ENCODE measurements at regions not wholly inside any gene's neighbourhood (a gene's known extent, or its start where the extent isn't known, plus 50 kb on each side); places are given as distances from the start of the nearest gene placed in this dataset.
"Not testable (repeated sequence)": the region's sequence is repeated elsewhere in the genome, so short reads cannot be mapped to it uniquely, and the experiment has no call there.

DNA sequence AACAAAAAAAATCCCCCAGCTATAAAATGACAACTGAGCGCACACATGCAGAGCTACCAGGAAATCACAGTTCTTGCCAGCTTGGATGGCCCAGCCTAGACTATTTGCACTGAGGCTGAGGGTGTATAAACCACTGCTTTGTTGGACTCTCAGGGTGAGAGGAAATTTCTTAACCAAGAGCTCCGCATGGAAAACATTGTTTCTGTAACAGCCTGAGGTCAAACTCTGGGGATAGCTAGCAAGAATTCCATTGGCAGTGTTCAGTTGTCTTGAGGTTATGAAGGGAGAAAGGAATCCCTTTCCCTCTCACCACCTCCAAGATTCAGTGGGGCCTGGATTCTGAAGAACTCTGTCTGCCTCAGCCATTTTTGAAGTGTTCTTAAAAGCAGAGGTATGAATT, 360.0 kb downstream of the OSTF1 start:
- no peaks in the 10 kb centered on the region for H3K9me3 Mint-ChIP-seq
- DNase-seq, result no peak
- no peaks in the 10 kb centered on the region for H3K4me1 Mint-ChIP-seq
- H3K4me3 Mint-ChIP-seq, result no peak overlapping the region
- H3K36me3 Mint-ChIP-seq, result no peaks in the 10 kb centered on the region
- no peaks in the 10 kb centered on the region for H3K27me3 Mint-ChIP-seq
- H3K27ac Mint-ChIP-seq, result no peak overlapping the region
- CTCF ChIA-PET, result no interaction called here

DNA sequence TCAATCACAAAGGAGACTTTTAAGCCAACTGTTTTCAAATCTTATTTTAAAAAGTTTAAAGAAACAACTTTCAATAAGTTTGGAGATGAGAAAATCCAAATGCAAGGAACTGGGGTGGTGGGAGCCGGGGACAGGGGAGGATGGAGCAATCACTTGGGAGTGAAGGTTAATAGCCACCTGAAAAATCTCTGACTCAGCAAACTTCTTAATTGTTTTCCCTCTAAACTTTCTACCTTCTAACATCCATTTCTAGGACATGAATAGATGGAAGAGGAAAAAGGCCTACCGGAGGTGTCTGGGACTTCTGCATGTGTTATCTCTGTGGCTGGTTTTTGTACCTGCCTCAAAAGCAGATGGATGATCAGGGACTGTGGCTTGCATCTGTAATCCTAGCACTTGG, 360.6 kb downstream of the OSTF1 start:
- Mint-ChIP-seq H3K4me3 (no peak overlapping the region), H3K27ac (no peak overlapping the region), H3K4me1 (no peaks in the 10 kb centered on the region), H3K36me3 (no peaks in the 10 kb centered on the region), H3K9me3 (no peaks in the 10 kb centered on the region), H3K27me3 (no peaks in the 10 kb centered on the region)
- CTCF ChIA-PET, result no interaction called here
- DNase-seq, result no peak

DNA sequence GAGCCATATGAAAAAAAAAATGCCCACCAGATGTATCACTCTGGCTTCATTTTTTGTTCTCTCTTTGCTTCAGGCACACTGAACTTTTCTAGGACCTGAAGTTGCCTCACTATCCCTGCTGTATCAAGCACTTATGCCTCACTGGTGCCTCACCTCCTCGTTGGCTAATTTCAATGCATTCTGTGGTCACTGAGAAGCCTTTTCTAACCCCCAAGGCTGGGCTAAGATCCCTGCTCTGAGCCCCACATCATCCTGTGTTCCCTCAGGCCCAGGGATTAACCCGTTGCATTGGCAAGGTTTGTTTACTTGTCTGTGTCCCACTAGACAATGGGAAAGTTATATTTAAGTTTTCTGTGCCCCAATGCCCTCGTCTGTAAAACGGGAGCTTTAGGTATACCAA, 362.7 kb downstream of the OSTF1 start:
- Mint-ChIP-seq H3K27ac (no peak overlapping the region), H3K9me3 (no peaks in the 10 kb centered on the region), H3K27me3 (no peaks in the 10 kb centered on the region), H3K4me1 (no peaks in the 10 kb centered on the region), H3K4me3 (no peak overlapping the region), H3K36me3 (no peaks in the 10 kb centered on the region)
- CTCF ChIA-PET, result no interaction called here
- DNase-seq, result no peak

DNA sequence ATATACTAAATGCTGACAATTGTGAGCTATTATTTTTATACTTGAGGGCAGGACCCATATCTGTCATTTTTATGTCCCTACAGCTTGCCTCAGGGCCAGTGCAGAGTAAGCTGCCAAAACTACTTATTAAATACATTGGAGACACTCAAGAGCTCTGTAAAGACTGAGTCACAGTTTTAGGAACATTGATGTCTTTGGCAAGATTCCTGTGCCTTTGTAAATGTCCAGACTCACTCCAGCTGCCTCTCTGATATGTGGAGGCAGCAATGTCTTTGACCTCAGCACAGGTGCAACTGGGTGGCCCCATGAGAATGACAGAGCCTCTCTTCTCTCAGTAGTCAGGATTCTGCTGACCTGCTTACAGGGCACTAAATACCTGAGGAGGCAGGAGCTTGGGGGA, 363.2 kb downstream of the OSTF1 start:
- no peaks in the 10 kb centered on the region for H3K9me3 Mint-ChIP-seq
- H3K4me3 Mint-ChIP-seq, result no peak overlapping the region
- DNase-seq, result no peak
- H3K4me1 Mint-ChIP-seq, result no peaks in the 10 kb centered on the region
- CTCF ChIA-PET, result no interaction called here
- no peak overlapping the region for H3K27ac Mint-ChIP-seq
- no peaks in the 10 kb centered on the region for H3K36me3 Mint-ChIP-seq
- H3K27me3 Mint-ChIP-seq, result no peaks in the 10 kb centered on the region

DNA sequence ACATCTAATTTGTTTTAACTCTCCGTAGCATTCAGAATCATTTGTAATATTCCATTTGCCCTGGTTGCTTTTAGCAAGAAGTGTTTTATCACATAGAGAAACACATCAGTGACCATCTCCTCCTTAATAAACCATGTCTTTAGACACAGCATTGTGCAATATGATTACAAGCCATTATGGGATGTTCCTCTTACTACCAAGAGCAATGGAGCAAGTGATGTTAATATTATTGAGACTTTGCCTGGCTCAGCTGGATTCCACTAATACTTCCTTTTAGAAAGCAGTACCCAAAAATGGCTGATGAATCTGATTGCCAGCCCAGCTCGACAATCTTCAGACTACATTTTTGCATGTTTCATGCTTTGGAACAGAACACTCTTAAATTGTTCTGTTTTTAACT, 364.2 kb downstream of the OSTF1 start:
- DNase-seq, result no peak
- no peaks in the 10 kb centered on the region for H3K27me3 Mint-ChIP-seq

DNA sequence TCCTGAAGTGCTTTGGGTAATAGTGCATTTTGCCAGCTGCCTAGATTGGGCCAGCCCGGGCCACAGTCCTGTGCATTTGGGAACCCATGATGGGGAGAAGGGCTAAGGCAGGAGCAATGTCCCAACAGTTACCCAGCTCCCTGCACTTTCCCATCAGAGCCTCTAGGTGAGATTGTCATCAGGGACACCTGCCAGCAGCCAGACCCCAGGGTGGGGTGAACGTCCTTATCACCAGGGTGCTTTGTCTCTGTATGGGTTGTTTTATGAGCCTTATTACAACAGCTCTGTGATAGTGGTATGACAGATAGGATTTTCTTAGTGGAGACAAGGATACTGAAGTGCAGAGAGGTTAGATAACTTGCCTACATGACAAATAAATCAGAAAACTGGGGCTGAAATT, 365.7 kb downstream of the OSTF1 start:
- Mint-ChIP-seq H3K4me3 (no peak overlapping the region), H3K36me3 (no peaks in the 10 kb centered on the region), H3K27me3 (no peaks in the 10 kb centered on the region), H3K27ac (no peak overlapping the region), H3K9me3 (no peaks in the 10 kb centered on the region), H3K4me1 (no peaks in the 10 kb centered on the region)
- DNase-seq, result no peak
- CTCF ChIA-PET, result no interaction called here

More for the DNA sequence above, 364.2 kb downstream of the OSTF1 start:
- Mint-ChIP-seq H3K27ac (no peak overlapping the region), H3K9me3 (no peaks in the 10 kb centered on the region), H3K4me3 (no peak overlapping the region), H3K36me3 (no peaks in the 10 kb centered on the region), H3K4me1 (no peaks in the 10 kb centered on the region)
- CTCF ChIA-PET, result no interaction called here

DNA sequence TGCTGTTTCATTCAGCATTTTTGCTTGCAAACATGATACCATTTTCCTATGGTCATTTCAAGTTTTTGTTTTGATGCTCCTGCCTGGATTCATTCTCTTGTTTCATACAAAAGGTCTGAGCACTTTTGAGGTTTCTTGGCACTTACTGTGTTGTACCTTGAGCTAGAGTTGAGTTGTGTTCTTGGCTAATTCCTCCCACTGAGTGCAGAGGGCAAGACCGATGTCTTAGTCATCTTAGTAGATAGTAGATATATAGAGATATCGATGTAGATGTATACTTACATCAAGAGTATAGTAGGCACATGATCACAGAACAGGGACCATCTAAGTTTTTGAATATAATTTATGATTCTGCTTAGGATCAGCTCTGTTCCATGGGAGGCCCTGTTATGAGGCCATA, 366.6 kb downstream of the OSTF1 start:
- no peaks in the 10 kb centered on the region for H3K27me3 Mint-ChIP-seq
- no peaks in the 10 kb centered on the region for H3K4me1 Mint-ChIP-seq
- DNase-seq, result no peak
- H3K27ac Mint-ChIP-seq, result no peak overlapping the region
- no peak overlapping the region for H3K4me3 Mint-ChIP-seq
- no peaks in the 10 kb centered on the region for H3K9me3 Mint-ChIP-seq
- no peaks in the 10 kb centered on the region for H3K36me3 Mint-ChIP-seq
- CTCF ChIA-PET, result no interaction called here

DNA sequence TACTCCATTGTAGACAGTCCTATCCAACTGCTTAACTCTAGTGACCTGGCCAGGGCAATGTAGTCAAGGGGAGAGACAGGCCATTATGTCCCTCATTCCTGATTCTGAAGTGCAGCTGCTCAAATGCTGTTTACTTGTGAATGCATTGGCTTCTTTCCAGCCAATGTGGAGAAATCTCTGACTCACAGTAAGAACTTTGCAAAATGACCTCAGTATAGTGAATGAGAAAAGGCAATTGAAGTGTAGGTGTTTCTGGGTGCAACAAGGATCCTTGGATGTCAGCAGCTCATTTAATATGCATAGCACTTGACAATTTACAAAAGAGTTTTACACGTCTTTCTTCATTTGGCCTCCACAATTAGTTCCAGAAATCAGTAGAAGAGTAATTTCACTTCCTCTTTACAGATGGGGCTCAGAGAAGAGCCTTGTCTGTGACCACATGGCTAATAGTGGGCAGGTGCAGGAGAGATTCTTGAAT, 367.2 kb downstream of the OSTF1 start:
- DNase-seq, result no peak
- Mint-ChIP-seq H3K36me3 (no peaks in the 10 kb centered on the region), H3K27me3 (no peaks in the 10 kb centered on the region), H3K9me3 (no peaks in the 10 kb centered on the region), H3K4me3 (no peak overlapping the region), H3K4me1 (no peaks in the 10 kb centered on the region), H3K27ac (no peak overlapping the region)
- CTCF ChIA-PET, result no interaction called here

DNA sequence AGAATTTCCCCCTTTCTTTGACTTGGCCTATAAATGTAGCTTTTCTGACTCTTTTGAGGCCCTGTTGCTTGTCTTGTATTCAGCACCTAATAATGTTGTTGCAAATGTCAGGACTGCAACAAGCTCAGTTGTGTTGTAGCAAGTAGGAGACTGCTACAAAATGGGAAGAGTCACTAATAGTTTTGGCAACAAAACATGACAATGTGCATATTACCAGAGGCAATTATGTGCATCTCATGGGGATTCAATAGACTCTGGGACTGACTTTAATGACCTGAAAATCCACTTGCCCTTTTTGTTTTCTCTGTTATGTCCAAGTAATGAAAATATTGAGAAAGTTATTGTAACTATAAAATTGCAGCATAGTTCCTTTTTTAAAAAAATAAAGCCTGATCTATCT, 368.4 kb downstream of the OSTF1 start:
- no peaks in the 10 kb centered on the region for H3K4me1 Mint-ChIP-seq
- H3K36me3 Mint-ChIP-seq, result no peaks in the 10 kb centered on the region
- H3K9me3 Mint-ChIP-seq, result no peaks in the 10 kb centered on the region
- no peaks in the 10 kb centered on the region for H3K27me3 Mint-ChIP-seq
- H3K27ac Mint-ChIP-seq, result no peak overlapping the region
- DNase-seq, result no peak
- CTCF ChIA-PET, result no interaction called here
- no peak overlapping the region for H3K4me3 Mint-ChIP-seq

DNA sequence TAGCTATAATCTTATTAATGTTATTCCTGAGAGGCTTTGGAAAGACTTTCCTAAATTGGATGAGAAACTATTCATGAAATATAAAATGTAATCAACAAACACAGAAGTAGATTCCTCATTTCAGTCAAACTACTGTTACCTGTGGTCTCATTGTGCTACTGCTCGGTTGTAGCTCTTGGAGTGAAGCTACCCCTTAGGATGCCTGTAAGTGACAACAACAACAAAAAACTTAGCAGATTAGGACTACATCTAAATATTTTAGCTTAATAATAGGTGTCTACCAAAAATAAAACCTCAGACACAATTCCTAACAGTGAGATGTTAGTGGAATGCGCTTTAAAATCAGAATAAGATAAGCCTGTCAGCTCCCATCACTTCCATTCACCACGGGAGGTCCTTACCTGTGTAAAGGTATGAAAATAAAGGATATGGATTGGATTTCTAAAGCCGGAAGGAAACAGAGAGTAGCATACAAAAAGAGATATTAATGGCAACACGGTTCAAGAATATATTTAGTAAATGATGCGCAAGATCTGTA, 369.2 kb downstream of the OSTF1 start:
- Mint-ChIP-seq H3K9me3 (no peaks in the 10 kb centered on the region), H3K4me1 (no peaks in the 10 kb centered on the region), H3K4me3 (no peak overlapping the region), H3K27ac (no peak overlapping the region), H3K36me3 (no peaks in the 10 kb centered on the region), H3K27me3 (no peaks in the 10 kb centered on the region)
- CTCF ChIA-PET, result no interaction called here
- no peak for DNase-seq

DNA sequence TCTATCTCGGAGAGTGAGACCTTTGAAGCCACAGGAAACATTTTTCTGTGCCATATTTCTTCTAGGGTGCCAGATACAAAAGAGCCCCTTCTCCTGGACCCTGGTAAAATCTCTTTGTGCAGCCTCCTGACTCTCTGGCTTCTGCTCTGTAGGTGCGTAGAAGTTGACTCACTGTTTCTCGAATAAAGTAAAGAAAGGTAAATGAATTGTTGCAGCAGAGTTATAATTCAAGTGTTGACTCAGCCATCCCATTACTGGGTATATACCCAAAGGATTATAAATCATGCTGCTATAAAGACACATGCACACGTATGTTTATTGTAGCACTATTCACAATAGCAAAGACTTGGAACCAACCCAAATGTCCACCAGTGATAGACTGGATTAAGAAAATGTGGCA, 371.0 kb downstream of the OSTF1 start:
- H3K9me3 Mint-ChIP-seq, H3K36me3 Mint-ChIP-seq, H3K4me1 Mint-ChIP-seq, DNase-seq, H3K27ac Mint-ChIP-seq, H3K4me3 Mint-ChIP-seq, CTCF ChIA-PET, H3K27me3 Mint-ChIP-seq: not testable (repeated sequence)

DNA sequence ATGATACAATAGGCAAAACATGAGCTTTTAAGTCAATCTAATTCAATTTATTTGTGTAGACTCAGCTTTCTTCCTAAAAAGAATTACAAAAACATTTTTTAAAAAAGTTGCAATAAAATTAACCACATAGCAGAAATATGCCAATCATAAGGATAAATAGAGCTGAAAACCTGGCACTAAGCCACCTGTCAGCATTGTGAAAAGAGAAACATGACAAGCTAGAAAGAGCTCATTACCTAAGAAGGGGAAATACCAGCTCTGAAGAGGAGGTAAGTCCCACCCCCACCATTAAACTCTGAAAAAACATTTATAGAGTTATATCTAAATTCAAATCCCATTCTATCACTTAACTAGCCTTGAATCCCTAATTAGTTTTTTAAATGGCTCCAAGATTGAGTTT, 372.9 kb downstream of the OSTF1 start:
- Mint-ChIP-seq H3K4me1 (no peaks in the 10 kb centered on the region), H3K27me3 (no peaks in the 10 kb centered on the region), H3K9me3 (no peaks in the 10 kb centered on the region), H3K36me3 (no peaks in the 10 kb centered on the region), H3K4me3 (no peak overlapping the region), H3K27ac (no peak overlapping the region)
- CTCF ChIA-PET, result no interaction called here
- DNase-seq, result no peak

DNA sequence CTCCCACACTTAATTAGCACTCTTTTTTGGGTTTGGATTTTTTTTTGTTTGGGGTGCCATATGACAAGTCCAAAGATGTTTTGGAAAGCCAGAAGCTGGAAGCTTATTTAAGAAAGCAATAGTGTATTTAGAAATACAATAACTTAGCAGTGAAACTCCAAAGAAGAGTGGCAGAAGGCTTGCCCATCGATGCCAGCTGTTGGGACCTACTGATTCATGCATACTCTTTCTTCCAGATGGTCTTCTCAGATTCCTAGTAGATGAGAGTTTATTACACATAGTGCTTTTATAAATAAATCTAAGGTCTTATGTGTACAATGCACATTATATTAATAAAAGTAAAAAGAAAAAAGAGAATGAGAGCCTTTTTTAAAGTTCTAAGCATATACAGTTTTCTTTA, 374.6 kb downstream of the OSTF1 start:
- H3K27ac Mint-ChIP-seq, result no peak overlapping the region
- CTCF ChIA-PET, result no interaction called here
- H3K4me1 Mint-ChIP-seq, result no peaks in the 10 kb centered on the region
- no peaks in the 10 kb centered on the region for H3K36me3 Mint-ChIP-seq
- no peaks in the 10 kb centered on the region for H3K9me3 Mint-ChIP-seq
- DNase-seq, result no peak
- H3K27me3 Mint-ChIP-seq, result no peaks in the 10 kb centered on the region
- no peak overlapping the region for H3K4me3 Mint-ChIP-seq

DNA sequence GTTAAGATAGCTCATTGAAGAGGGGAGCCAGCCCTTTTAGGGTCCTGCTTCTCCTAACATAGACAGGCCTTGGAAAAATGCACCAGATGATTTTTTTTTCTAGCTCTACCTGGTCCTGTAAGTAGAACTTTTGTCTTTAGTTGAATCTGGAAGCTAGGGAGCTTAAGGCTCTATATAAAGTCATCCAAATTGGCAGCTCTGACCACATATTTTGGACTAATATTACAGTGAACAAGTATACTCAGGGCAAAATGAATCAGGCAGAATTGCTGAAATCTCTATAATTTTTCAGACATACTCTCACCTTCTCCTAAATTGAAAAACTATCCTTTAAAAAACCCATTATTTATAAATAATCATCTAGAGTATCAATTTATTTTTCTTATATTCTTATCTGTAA, 375.6 kb downstream of the OSTF1 start:
- H3K27me3 Mint-ChIP-seq, result no peaks in the 10 kb centered on the region
- H3K4me1 Mint-ChIP-seq, result no peaks in the 10 kb centered on the region
- CTCF ChIA-PET, result no interaction called here
- no peak overlapping the region for H3K27ac Mint-ChIP-seq
- no peaks in the 10 kb centered on the region for H3K36me3 Mint-ChIP-seq
- DNase-seq, result no peak
- no peaks in the 10 kb centered on the region for H3K9me3 Mint-ChIP-seq
- H3K4me3 Mint-ChIP-seq, result no peak overlapping the region

DNA sequence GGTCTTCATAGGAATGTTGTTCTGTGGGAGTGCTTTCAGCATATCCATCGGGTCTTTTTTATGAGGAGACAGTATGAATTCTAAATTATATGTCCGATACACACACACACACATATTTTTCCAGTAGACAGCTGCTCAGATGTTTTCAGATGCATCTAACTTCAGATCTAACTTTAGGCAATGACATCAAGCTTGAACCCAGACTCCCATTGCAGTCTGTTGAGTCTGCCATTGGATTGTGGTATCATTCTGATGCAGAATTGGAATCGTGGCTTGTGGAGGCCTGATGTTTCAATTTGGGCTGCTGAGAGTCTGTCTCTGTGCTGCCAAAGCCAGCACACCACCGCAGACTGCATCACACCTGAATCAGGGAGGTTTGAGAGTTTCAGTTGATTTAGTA, 376.4 kb downstream of the OSTF1 start:
- no peak overlapping the region for H3K4me3 Mint-ChIP-seq
- DNase-seq, result no peak
- CTCF ChIA-PET, result interaction anchor here (0.6 kb wide), 1 partner anchor 27 kb away, joined by 3 read pairs; no protein-coding TSS in a partner anchor
- H3K36me3 Mint-ChIP-seq, result no peaks in the 10 kb centered on the region
- no peaks in the 10 kb centered on the region for H3K4me1 Mint-ChIP-seq
- no peak overlapping the region for H3K27ac Mint-ChIP-seq
- no peaks in the 10 kb centered on the region for H3K9me3 Mint-ChIP-seq
- no peaks in the 10 kb centered on the region for H3K27me3 Mint-ChIP-seq

DNA sequence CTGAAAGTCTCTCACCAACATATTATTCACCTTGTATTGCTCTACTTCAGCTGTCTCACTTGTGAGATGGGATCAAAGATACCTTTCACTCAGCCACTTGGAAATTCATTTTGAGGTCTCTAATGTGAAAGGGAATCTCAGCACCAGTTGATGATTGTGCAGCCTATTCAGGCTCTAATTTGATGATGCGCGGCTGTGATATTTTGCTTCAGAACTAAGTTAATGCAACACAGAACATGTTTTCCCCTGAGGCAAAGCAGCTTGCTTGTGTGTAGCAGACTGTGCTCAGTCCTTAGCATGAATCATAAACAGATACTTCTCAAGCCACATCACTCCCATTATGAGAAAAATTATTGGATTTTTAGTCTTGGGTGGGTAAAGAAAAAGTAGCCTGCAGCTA, 378.8 kb downstream of the OSTF1 start:
- DNase-seq, result no peak
- Mint-ChIP-seq H3K4me3 (no peak overlapping the region), H3K36me3 (no peaks in the 10 kb centered on the region), H3K9me3 (no peaks in the 10 kb centered on the region), H3K27me3 (no peaks in the 10 kb centered on the region), H3K4me1 (no peaks in the 10 kb centered on the region), H3K27ac (no peak overlapping the region)
- CTCF ChIA-PET, result no interaction called here

Measured in activated naive CD4-positive, alpha-beta T cell treated with anti-CD3 and anti-CD28 coated beads, Interleukin-2, amount 10 ng/mL, durations not matched to agents 7 days and 5 days (primary cell).